GM10266 (cell line): ENCODE measurements at regions not wholly inside any gene's neighbourhood (a gene's known extent, or its start where the extent isn't known, plus 50 kb on each side); places are given as distances from the start of the nearest gene placed in this dataset.

Experiments
- DNase-seq: peaks from one replicate; pipeline ENCODE4 v3.0.0; 2012; ENCODE audit errors: extremely low spot score
- CTCF ChIP-seq: IDR thresholded peaks from 2 replicates; pipeline ENCODE4 v1.5.1; 2012; ENCODE audit warnings: mild to moderate bottlenecking, low read depth; ENCODE audit not compliant: control insufficient read depth, insufficient read depth; ENCODE audit errors: missing control alignments

GRCh38 chr9:7601739-7602138 lies 197.8 kb downstream of the DMAC1 start:
- no peak for DNase-seq
- TF ChIP-seq CTCF: no peak

GRCh38 chr9:7597716-7598115 lies 201.9 kb downstream of the DMAC1 start:
- TF ChIP-seq CTCF: no peak
- DNase-seq: no peak

- no peak for DNase-seq
- TF ChIP-seq CTCF: no peak
Observed at GRCh38 chr9:7592321-7593316, 207.0 kb downstream of the DMAC1 start.

- no peak for DNase-seq
- TF ChIP-seq CTCF: no peak
Observed at GRCh38 chr9:7591501-7591900, 208.1 kb downstream of the DMAC1 start.

- DNase-seq: no peak
Observed at GRCh38 chr9:7580568-7580967, 219.0 kb downstream of the DMAC1 start.

GRCh38 chr9:7579351-7579750 lies 220.2 kb downstream of the DMAC1 start:
- TF ChIP-seq CTCF: no peak
- DNase-seq: no peak

More at GRCh38 chr9:7580568-7580967, 219.0 kb downstream of the DMAC1 start:
- no peak for TF ChIP-seq CTCF

GRCh38 chr9:7578951-7579350 lies 220.6 kb downstream of the DMAC1 start:
- no peak for DNase-seq
- no peak for TF ChIP-seq CTCF
